Heart left ventricle (tissue), 16 donors: ENCODE measurements at regions not wholly inside any gene's neighbourhood (a gene's known extent, or its start where the extent isn't known, plus 50 kb on each side); places are given as distances from the start of the nearest gene placed in this dataset.
A peak's percentile ranks its signal among the peaks of the same experiment; 100 is the strongest.

Experiments used
- ATAC-seq, 4 donors: fragments of 200-7000 bp; cut with Tn5 transposase; one replicate each; pipeline ENCODE4 v1.9.1; 2020 to 2022; ENCODE audit warnings: moderate library complexity in 4 of 4, mild to moderate bottlenecking in 3 of 4, moderate number of reproducible peaks in 1 of 4
- DNase-seq, 5 donors: peaks; one replicate each; pipeline ENCODE4 v3.0.0-alpha.2; 2020
- H3K27ac ChIP-seq, 12 donors: fragments of 200-600 bp; sonication (generic) in 4 of 12; one replicate each; pipeline versions ENCODE4 v1.5.0 to v1.8.0; 2016 to 2022; ENCODE audit warnings: mild to moderate bottlenecking in 2 of 12
- H3K27me3 ChIP-seq, 9 donors: fragments of 200-600 bp; sonication (generic) in 2 of 9; one replicate each; pipeline versions ENCODE4 v1.5.1 to v1.8.0; 2016 to 2022; ENCODE audit warnings: mild to moderate bottlenecking in 3 of 9
- H3K36me3 ChIP-seq, 9 donors: fragments of 200-600 bp; sonication (generic) in 2 of 9; one replicate each; pipeline versions ENCODE4 v1.5.0 to v1.8.0; 2018 to 2022; ENCODE audit warnings: mild to moderate bottlenecking in 2 of 9
- H3K4me1 ChIP-seq, 12 donors: fragments of 200-600 bp; sonication (generic) in 4 of 12; one replicate each; pipeline versions ENCODE4 v1.5.0 to v1.8.0; 2016 to 2022; ENCODE audit warnings: mild to moderate bottlenecking in 3 of 12
- H3K4me3 ChIP-seq, 12 donors: fragments of 200-600 bp; sonication (generic) in 4 of 12; one replicate each; pipeline versions ENCODE4 v1.5.0 to v1.8.0; 2017 to 2022; ENCODE audit warnings: mild to moderate bottlenecking in 9 of 12, moderate library complexity in 4 of 12
- H3K9me3 ChIP-seq, 12 donors: fragments of 200-600 bp; sonication (generic) in 4 of 12; one replicate each; pipeline versions ENCODE4 v1.5.0 to v1.8.0; 2016 to 2022; ENCODE audit warnings: mild to moderate bottlenecking in 1 of 12
- CTCF ChIP-seq, 12 donors: fragments of 200-600 bp; sonication (generic) in 4 of 12; IDR thresholded peaks; one replicate each; pipeline versions ENCODE4 v1.5.0 to v1.8.0; 2018 to 2022; ENCODE audit warnings: antibody characterized with exemption in 12 of 12, mild to moderate bottlenecking in 5 of 12
- POLR2A ChIP-seq, 2 donors: fragments of 450-650 bp; IDR thresholded peaks; one replicate each; pipeline ENCODE4 v1.6.1; 2017; ENCODE audit warnings: antibody characterized with exemption in 2 of 2, mild to moderate bottlenecking in 2 of 2, moderate library complexity in 2 of 2
- WGBS, 4 donors: extraction: QIAGEN DNeasy Blood & Tissue Kit in 2 of 4; methylation state at CpG; one replicate each; pipeline versions ENCODE4 v1.1.5 to v1.1.7; 2013 to 2018; 5-methylcytosine and 5-hydroxymethylcytosine counted together
- intact Hi-C, 10 donors: fragments of 100-400 bp; cut with DNase I; formaldehyde crosslinking; loops; one replicate each; pipeline versions ENCODE4 v1.11.1 to v1.14.2; 2022
- donor health status: ischemic (EF 13 %, LVEDD 7.1; RV severe dilation, severe dysfunction).
- donor health status: healthy with polysubstance abuse.
- donor health status: DM: no; HTN: yes; CAD: no.
- donor health status: DM: no; HTN: no; CAD: no.
- donor health status: ischemic (EF 25% LVEDD 6.9; RV normal size, moderate dysfunction).
- donor health status: ischemic (EF 25% LVEDD 5.7; RV mildly dilated, moderate dysfunction).
- donor health status: healthy.
- donor health status: DM: yes; HTN: yes; CAD: no.
- donor health status: ischemic (EF 35%, LVEDD 5.7; RV mildly dilated, moderate dysfunction).
- donor health status: nonischemic (EF 11% LVEDD 7.7; RV severe dilation, severe dysfunction).
- donor health status: DM: yes; HTN: yes; CAD: no.
- donor health status: PGD.
- donor health status: ischemic (EF 29% LVEDD 5.4; RV normal size, mild dysfunction).
- donor health status: nonischemic (EF 23%, LVEDD 6.1; RV moderate dilation, normal function).

- Histone ChIP-seq H3K9me3 (no peaks in the 10 kb centered on the region), H3K27ac (no peak overlapping the region), H3K4me3 (no peak overlapping the region), H3K27me3 (peaks cover 0 to 3% (median 0%) of the 10 kb centered on the region in 9 donors), H3K4me1 (peaks cover 0 to 7% (median 0%) of the 10 kb centered on the region in 12 donors), H3K36me3 (no peaks in the 10 kb centered on the region)
- intact Hi-C loops: no loop called here
- 12 to 20% (median 16%) methylated on average over 1 of the region's 1 CpG for WGBS, 4 donors
- DNase-seq (no peak), ATAC-seq (peak in 3 of 4 donors; percentile 14 to 52 (median 32))
- TF ChIP-seq POLR2A (IDR thresholded peaks at IDR 0.05) (no peak), CTCF (IDR thresholded peaks at IDR 0.05) (no peak)
Measured at GRCh38 chr5:110342683-110343082, 383.8 kb downstream of the TMEM232 start.

GRCh38 chr5:110343616-110344015 is 382.9 kb downstream of the TMEM232 start:
- Histone ChIP-seq H3K9me3 (no peaks in the 10 kb centered on the region), H3K27ac (no peak overlapping the region), H3K4me3 (no peak overlapping the region), H3K27me3 (peaks cover 0 to 3% (median 0%) of the 10 kb centered on the region in 9 donors), H3K36me3 (no peaks in the 10 kb centered on the region), H3K4me1 (peaks cover 0 to 7% (median 0%) of the 10 kb centered on the region in 12 donors)
- TF ChIP-seq POLR2A (IDR thresholded peaks at IDR 0.05): no peak
- peak in 1 of 12 donors; percentile 16 for TF ChIP-seq CTCF (IDR thresholded peaks at IDR 0.05)
- intact Hi-C loops: no loop called here
- WGBS, 4 donors: 83 to 91% (median 88%) methylated on average over 1 of the region's 1 CpG
- DNase-seq (no peak), ATAC-seq (no peak)

- Histone ChIP-seq H3K4me3 (no peak overlapping the region), H3K4me1 (no peaks in the 10 kb centered on the region), H3K36me3 (no peaks in the 10 kb centered on the region), H3K27me3 (peaks cover 0 to 3% (median 0%) of the 10 kb centered on the region in 9 donors), H3K27ac (no peak overlapping the region), H3K9me3 (no peaks in the 10 kb centered on the region)
- intact Hi-C loops: no loop called here
- ATAC-seq (no peak), DNase-seq (no peak)
- TF ChIP-seq POLR2A (IDR thresholded peaks at IDR 0.05) (no peak), CTCF (IDR thresholded peaks at IDR 0.05) (no peak)
Measured at GRCh38 chr5:110345623-110346022, 380.8 kb downstream of the TMEM232 start.

GRCh38 chr5:110346893-110347358 is 379.5 kb downstream of the TMEM232 start:
- Histone ChIP-seq H3K4me3 (no peak overlapping the region), H3K9me3 (no peaks in the 10 kb centered on the region), H3K27me3 (peaks cover 0 to 1% (median 0%) of the 10 kb centered on the region in 9 donors), H3K4me1 (no peaks in the 10 kb centered on the region), H3K27ac (no peak overlapping the region), H3K36me3 (no peaks in the 10 kb centered on the region)
- intact Hi-C loops: no loop called here
- DNase-seq: no peak
- ATAC-seq: no peak
- TF ChIP-seq POLR2A (IDR thresholded peaks at IDR 0.05) (no peak), CTCF (IDR thresholded peaks at IDR 0.05) (no peak)
